Sigmoid colon (tissue), 3 donors: ENCODE measurements at regions not wholly inside any gene's neighbourhood (a gene's known extent, or its start where the extent isn't known, plus 50 kb on each side); places are given as distances from the start of the nearest gene placed in this dataset.

Experiments used
- CTCF ChIP-seq, 4 experiments: fragments of 450-650 bp in 3 of 4; fragments of 200-600 bp in 1 of 4; IDR thresholded peaks; one replicate each; pipeline ENCODE4 v1.5.1; 2016 to 2019; ENCODE audit warnings: antibody characterized with exemption in 4 of 4, mild to moderate bottlenecking in 3 of 4, moderate library complexity in 2 of 4
- POLR2A ChIP-seq, 2 donors: fragments of 450-650 bp; IDR thresholded peaks; one replicate each; pipeline ENCODE4 v1.6.1; 2016; ENCODE audit warnings: antibody characterized with exemption in 2 of 2, mild to moderate bottlenecking in 2 of 2, moderate library complexity in 2 of 2

GRCh38 chr3:109656225-109656624 is 318.9 kb upstream of the DPPA4 start:
- TF ChIP-seq POLR2A (IDR thresholded peaks at IDR 0.05) = no peak
- no peak for TF ChIP-seq CTCF (IDR thresholded peaks at IDR 0.05)
